OCI-LY3 (cell line): ENCODE measurements at regions not wholly inside any gene's neighbourhood (a gene's known extent, or its start where the extent isn't known, plus 50 kb on each side); places are given as distances from the start of the nearest gene placed in this dataset.

ENCODE experiments used
- H2AFZ ChIP-seq: fragments of 200-600, 300-600 bp; shearing (Covaris generic); 2 replicates; pipeline ENCODE4 v1.6.0; 2014; ENCODE audit warnings: antibody characterized with exemption, low read depth, low read length
- H3K27ac ChIP-seq: fragments of 200-600, 300-600 bp; sonication (generic); 2 replicates; pipeline ENCODE4 v1.5.1; 2014; ENCODE audit warnings: mild to moderate bottlenecking, low read length, moderate library complexity, mixed read lengths
- H3K27me3 ChIP-seq: fragments of 200-600, 300-600 bp; sonication (generic); 2 replicates; pipeline ENCODE4 v1.6.1; 2014; ENCODE audit warnings: low read depth, low read length, mixed read lengths
- H3K36me3 ChIP-seq: fragments of 200-600, 300-600 bp; sonication (generic); replicated peaks from 2 replicates; pipeline ENCODE3; 2014; ENCODE audit warnings: low read depth, low read length, mixed read lengths
- H3K4me1 ChIP-seq: fragments of 300-600, 200-600 bp; sonication (generic); 2 replicates; pipeline ENCODE4 v1.6.1; 2014; ENCODE audit warnings: low read length, mixed read lengths
- H3K4me2 ChIP-seq: fragments of 200-600, 300-600 bp; sonication (generic); 2 replicates; pipeline ENCODE4 v1.6.1; 2014; ENCODE audit warnings: low read length, mixed read lengths
- H3K4me3 ChIP-seq: fragments of 300-600, 200-600 bp; sonication (generic); 2 replicates; pipeline ENCODE4 v1.5.1; 2014; ENCODE audit warnings: antibody characterized with exemption, mild to moderate bottlenecking, low read length, moderate library complexity
- H3K79me2 ChIP-seq: fragments of 300-600, 200-600 bp; shearing (Covaris generic); 2 replicates; pipeline ENCODE4 v1.6.1; 2014; ENCODE audit warnings: mild to moderate bottlenecking, low read length, mixed read lengths
- H3K9ac ChIP-seq: fragments of 300-600, 200-600 bp; shearing (Covaris generic); 2 replicates; pipeline ENCODE4 v1.6.0; 2014; ENCODE audit warnings: mild to moderate bottlenecking, low read length, moderate library complexity
- H3K9me3 ChIP-seq: fragments of 200-600, 300-600 bp; shearing (Covaris generic); 2 replicates; pipeline ENCODE4 v1.6.1; 2014; ENCODE audit warnings: low read length, mixed read lengths; ENCODE audit not compliant: insufficient read depth
- H4K20me1 ChIP-seq: fragments of 200-600, 300-600 bp; sonication (generic); 2 replicates; pipeline ENCODE4 v1.6.1; 2016; ENCODE audit warnings: low read length, mixed read lengths; ENCODE audit not compliant: insufficient read depth
- EZH2phosphoT487 ChIP-seq: fragments of 200-600 bp; shearing (Covaris generic); IDR thresholded peaks from 2 replicates; pipeline ENCODE4 v1.6.1; 2018; ENCODE audit warnings: antibody characterized with exemption, mixed run types, low read depth
- TF ChIP-seq, protein P1 (sequence below): fragments of 200-600, 300-600 bp; sonication (generic); IDR thresholded peaks from 2 replicates; pipeline ENCODE4 v1.5.1; 2014; ENCODE audit warnings: antibody characterized with exemption, low read length, low read depth

DNA sequence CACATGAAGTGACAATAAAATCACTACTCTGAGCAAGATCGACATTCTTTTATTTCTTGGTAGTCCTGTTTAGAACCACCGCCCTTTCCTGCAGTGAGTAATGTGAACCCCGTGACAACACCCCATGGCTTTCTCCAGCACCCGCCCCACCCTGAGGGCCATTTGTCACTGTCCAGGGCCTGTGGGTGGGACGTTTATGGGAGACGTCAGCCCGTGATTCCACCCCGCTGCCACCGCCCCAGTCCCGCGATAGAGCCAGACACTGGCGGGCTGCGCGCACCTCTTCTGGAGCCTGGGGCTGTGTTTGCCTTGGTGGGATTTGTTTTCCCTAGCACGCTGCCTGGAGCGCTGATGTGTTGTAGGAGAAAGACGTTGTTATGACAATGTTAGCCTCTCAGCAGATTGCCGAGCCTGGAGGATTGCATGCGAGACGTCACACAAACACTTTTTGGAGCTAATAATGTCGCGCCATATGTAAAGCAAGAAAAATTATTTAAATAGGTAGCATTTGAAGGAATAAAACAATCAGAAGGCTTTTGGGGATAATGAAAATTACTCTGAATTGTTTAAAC, 263.7 kb downstream of the TEX29 start:
- Histone ChIP-seq H3K4me2 (no peak overlapping the region), H3K79me2 (no peaks in the 10 kb centered on the region), H3K4me3 (no peak overlapping the region), H4K20me1 (no peaks in the 10 kb centered on the region), H3K36me3 (no peaks in the 10 kb centered on the region), H3K9me3 (no peaks in the 10 kb centered on the region), H3K9ac (no peak overlapping the region), H3K27me3 (no peaks in the 10 kb centered on the region), H3K4me1 (no peaks in the 10 kb centered on the region), H3K27ac (no peak overlapping the region), H2AFZ (no peak overlapping the region)
- TF ChIP-seq EZH2phosphoT487: no peak
- TF ChIP-seq, protein P1, sequence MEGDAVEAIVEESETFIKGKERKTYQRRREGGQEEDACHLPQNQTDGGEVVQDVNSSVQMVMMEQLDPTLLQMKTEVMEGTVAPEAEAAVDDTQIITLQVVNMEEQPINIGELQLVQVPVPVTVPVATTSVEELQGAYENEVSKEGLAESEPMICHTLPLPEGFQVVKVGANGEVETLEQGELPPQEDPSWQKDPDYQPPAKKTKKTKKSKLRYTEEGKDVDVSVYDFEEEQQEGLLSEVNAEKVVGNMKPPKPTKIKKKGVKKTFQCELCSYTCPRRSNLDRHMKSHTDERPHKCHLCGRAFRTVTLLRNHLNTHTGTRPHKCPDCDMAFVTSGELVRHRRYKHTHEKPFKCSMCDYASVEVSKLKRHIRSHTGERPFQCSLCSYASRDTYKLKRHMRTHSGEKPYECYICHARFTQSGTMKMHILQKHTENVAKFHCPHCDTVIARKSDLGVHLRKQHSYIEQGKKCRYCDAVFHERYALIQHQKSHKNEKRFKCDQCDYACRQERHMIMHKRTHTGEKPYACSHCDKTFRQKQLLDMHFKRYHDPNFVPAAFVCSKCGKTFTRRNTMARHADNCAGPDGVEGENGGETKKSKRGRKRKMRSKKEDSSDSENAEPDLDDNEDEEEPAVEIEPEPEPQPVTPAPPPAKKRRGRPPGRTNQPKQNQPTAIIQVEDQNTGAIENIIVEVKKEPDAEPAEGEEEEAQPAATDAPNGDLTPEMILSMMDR: no peak

DNA sequence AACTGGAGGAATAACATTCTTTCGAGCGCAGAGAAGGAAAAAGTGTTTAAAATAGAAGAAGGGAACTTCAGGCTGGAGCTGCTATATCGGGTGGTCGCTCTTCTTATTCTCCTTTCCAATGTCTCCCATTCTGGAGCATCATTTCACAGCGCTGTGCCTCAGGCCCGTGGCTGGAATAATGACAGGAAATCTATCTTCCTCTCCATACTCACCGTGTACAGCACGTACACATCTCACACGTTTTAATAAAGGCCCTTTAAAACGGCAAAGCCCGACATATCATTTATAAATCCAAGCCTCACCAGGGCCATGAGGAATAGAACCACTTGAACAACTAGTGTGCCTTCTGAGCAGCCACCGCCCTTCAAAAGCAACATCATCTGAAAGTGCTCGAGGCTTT, 264.4 kb downstream of the TEX29 start:
- H3K9ac ChIP-seq: no peak overlapping the region
- no peaks in the 10 kb centered on the region for H4K20me1 ChIP-seq
- no peaks in the 10 kb centered on the region for H3K36me3 ChIP-seq
- no peaks in the 10 kb centered on the region for H3K79me2 ChIP-seq
- H3K4me2 ChIP-seq: no peak overlapping the region
- no peak overlapping the region for H3K4me3 ChIP-seq
- TF ChIP-seq, protein P1: no peak
- no peak for TF ChIP-seq EZH2phosphoT487
- no peak overlapping the region for H2AFZ ChIP-seq
- no peaks in the 10 kb centered on the region for H3K9me3 ChIP-seq
- no peaks in the 10 kb centered on the region for H3K27me3 ChIP-seq
- no peaks in the 10 kb centered on the region for H3K4me1 ChIP-seq
- no peak overlapping the region for H3K27ac ChIP-seq

DNA sequence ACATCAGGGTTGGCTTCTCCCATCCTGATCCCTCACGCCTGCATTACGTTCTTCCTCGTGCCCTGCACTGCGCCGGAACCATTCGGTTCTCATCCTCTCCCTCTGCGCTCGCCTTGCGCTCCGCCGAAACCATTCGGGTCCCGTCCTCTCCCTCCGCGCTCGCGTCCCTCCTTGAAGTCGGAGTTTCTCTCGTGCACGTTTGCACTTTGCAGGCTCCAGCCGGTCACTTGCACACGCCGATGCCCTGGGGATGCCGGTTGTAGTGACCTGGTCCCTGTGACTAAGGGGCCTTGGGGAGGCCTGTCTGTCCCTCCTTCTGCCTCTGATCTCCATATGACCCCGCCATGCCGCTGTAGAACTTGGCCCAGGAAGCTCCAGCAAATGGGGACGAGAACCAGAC, 265.8 kb downstream of the TEX29 start:
- H3K4me1 ChIP-seq: no peaks in the 10 kb centered on the region
- H4K20me1 ChIP-seq: no peaks in the 10 kb centered on the region
- no peak overlapping the region for H3K4me2 ChIP-seq
- H2AFZ ChIP-seq: no peak overlapping the region
- H3K27ac ChIP-seq: no peak overlapping the region
- no peak overlapping the region for H3K9ac ChIP-seq
- TF ChIP-seq, protein P1: no peak
- no peak for TF ChIP-seq EZH2phosphoT487
- H3K9me3 ChIP-seq: no peaks in the 10 kb centered on the region
- no peaks in the 10 kb centered on the region for H3K36me3 ChIP-seq
- no peaks in the 10 kb centered on the region for H3K79me2 ChIP-seq
- no peak overlapping the region for H3K4me3 ChIP-seq
- no peaks in the 10 kb centered on the region for H3K27me3 ChIP-seq

DNA sequence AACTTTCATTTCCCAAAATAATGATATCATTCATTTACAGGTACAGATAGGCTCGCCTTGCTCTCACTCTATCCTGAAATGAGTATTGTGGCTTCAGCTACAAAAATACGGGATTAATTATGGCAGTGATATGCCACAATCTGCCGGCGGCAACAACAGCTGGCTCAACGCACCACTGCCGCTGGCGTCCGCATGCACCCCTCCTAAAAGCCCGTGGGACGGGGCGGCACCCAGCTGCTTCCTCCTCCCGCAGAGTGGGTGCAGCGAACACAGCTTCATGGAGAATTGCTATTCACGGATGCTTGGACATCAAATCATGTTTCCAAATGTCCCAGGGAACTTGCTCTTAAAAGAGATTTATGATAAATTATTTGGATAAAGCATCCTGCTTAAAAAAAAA, 266.8 kb downstream of the TEX29 start:
- H4K20me1 ChIP-seq: no peaks in the 10 kb centered on the region
- no peaks in the 10 kb centered on the region for H3K27me3 ChIP-seq
- no peak overlapping the region for H3K9ac ChIP-seq
- no peak overlapping the region for H3K27ac ChIP-seq
- H3K36me3 ChIP-seq: no peaks in the 10 kb centered on the region
- H3K79me2 ChIP-seq: no peaks in the 10 kb centered on the region
- H3K4me3 ChIP-seq: no peak overlapping the region
- TF ChIP-seq EZH2phosphoT487: no peak
- TF ChIP-seq, protein P1: no peak
- no peak overlapping the region for H3K4me2 ChIP-seq
- H3K4me1 ChIP-seq: no peaks in the 10 kb centered on the region
- no peak overlapping the region for H2AFZ ChIP-seq
- no peaks in the 10 kb centered on the region for H3K9me3 ChIP-seq
